HG03521 (cell line): ENCODE measurements at regions not wholly inside any gene's neighbourhood (a gene's known extent, or its start where the extent isn't known, plus 50 kb on each side); places are given as distances from the start of the nearest gene placed in this dataset.

Source experiments
- ATAC-seq: cut with Tn5 transposase; IDR thresholded peaks from one replicate; pipeline ENCODE4 v1.9.1; 2021; ENCODE audit warnings: mild to moderate bottlenecking, moderate library complexity; ENCODE audit not compliant: unreplicated experiment

DNA sequence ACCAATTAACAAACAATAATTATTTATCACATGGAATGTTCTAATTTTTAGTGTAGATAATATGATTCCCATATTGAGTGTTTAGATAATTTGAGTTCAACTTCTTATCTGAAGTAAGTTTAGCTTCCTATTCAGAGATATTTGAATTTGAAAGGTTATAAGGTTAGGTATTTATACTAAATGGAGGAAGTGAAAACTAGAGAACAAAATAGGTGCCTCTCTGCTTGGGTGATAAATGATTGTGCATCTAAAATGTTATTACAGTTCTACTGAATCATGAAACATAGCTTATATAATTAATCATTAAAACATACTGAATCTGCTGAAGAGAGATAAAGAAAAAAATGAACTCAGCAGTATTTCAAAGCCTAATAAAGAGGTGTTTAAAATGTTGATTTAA, 1174.3 kb downstream of the XPNPEP1 start:
- no peak for ATAC-seq

DNA sequence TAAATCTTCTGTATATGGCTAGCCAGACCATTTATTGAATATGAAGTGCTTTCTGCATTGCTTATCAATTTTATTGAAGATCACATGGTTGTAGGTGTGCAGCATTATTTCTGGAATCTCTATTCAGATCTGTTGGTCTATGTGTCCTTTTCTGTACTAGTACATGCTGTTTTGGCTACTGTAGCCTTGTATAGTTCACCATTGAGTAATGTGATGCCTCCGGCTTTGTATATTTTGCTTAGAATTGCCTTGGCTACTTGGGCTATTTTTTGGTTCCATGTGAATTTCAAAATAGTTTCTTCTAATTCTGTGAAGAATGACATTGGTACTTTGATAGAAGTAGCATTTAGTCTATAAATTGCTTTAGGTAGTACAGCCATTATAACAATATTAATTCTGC, 1187.2 kb downstream of the XPNPEP1 start:
- ATAC-seq = no peak

DNA sequence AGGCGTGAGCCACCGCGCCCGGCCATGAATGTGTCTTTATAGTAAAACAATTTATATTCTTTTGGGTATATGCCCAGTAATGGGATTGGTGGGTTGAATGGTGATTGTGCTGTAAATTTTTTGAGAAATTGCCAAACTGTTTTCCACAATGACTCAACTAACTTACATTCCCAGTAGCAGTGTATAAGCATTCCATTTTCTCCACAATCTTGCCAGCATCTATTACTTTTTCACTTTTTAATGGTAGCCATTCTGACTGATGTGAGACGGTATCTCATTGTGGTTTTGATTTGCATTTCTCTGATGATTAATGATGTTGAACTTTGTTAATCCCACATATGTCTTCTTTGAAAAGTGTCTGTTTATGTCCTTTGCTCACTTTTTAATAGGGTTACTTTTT, 1187.9 kb downstream of the XPNPEP1 start:
- ATAC-seq = no peak

DNA sequence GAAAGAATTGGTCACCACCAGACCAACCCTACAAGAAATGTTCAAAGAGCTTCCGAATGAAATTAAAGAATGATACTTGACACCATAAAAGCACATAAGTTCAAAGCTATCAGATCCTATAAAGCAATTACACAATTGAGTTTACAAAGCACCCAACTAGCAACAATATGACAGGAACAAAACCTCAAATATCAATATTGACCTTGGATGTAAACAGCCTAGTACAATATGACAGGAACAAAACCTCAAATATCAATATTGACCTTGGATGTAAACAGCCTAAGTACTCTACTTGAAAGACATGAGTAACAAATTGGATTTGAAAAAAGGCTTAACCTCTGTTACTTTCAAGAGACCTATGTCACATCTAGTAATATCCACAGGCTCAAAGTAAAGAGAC, 1201.4 kb downstream of the XPNPEP1 start:
- no peak for ATAC-seq

DNA sequence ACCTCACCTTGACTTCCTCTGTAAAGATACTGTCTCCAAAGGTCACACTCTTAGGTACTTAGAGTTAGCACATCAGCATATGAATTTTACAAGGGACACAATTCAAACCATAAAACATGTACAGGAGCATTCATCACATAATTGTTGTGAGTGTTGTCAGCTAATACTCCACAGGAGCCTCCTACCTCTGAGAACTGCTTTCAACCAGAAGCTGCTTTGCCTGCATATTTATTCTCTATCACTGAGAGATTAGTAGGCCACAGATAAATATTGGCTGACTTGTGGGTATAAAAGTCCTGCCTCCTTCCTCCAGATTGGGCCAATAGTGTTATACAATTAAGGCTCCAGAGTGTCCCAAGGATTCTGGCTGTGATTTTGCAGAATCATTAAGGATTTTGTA, 1207.0 kb downstream of the XPNPEP1 start:
- no peak for ATAC-seq

- no peak for ATAC-seq
Observed at GRCh38 chr10:108709927-108710722, 1213.2 kb downstream of the XPNPEP1 start.

DNA sequence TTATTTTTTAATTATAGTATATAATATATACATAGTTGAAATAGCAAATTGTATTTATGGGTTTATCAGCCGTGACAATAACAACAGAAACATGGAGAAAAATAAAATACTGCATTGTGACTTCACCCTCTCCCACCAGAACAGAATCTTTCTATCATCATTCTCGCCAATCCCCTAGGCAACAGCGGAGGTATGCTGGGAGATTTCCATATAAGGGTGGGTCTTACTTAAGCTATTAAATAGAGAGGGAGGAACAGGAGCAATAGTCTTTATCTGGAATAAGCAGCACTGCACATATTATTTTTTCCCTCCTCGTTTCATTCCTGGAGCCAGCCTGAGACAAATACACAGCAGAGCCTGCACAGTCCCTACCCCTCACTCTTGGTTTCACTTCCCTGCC, 1214.9 kb downstream of the XPNPEP1 start:
- no peak for ATAC-seq

DNA sequence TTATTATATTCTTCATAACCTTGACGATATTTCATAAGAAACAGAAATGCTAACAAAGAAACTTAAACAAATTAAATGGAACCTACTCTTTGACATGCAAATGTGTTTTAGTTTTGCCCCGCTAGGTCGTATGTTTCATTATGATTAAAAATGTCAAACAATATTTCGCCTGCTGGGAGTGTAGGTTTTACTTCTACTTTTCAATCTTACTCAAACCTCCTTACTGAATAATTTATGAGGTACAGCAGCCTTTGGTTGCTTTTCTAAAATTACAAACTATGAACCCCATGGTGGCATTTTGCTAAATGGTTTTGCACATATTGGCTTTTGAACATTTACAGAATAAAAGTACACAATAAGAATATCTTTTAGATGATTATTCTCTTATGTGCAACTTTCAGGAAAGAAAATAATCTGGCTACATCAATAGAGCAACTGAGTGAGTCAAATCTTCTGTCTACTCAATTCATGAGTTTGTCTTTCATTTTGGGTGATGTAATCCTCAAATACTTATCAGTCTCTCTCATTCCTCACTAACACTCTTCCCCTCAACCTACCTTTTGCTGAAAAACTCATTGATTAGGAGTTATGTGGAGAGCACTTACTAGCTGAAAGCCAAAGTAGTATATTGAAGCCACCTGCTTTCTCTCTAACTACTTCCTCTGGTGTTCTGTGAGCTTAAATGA, 1226.4 kb downstream of the XPNPEP1 start:
- peak; percentile 76 for ATAC-seq

GRCh38 chr10:108691126-108691525, 1232.2 kb downstream of the XPNPEP1 start:
- no peak for ATAC-seq

DNA sequence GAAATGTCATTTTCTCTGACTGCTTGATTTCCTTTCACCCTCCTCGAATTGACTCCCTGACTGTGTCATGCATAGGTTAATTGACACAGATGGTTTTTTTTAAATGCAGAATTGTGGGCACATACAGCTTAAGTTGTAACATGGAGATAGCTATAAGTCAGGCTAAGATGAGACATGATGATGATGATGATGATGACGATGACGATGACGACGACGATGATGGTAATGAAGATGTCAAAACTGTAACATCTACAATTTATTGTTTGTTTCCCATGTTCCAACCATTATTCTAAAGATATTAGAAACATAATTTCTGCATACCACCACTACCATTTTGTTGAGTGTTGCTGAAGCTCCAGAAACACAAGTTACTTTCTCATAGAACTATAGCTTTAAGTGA, 1232.8 kb downstream of the XPNPEP1 start:
- no peak for ATAC-seq

- no peak for ATAC-seq
Observed at GRCh38 chr10:108689891-108690290, 1233.4 kb downstream of the XPNPEP1 start.

GRCh38 chr10:108688314-108688713, 1235.0 kb downstream of the XPNPEP1 start:
- ATAC-seq = no peak

DNA sequence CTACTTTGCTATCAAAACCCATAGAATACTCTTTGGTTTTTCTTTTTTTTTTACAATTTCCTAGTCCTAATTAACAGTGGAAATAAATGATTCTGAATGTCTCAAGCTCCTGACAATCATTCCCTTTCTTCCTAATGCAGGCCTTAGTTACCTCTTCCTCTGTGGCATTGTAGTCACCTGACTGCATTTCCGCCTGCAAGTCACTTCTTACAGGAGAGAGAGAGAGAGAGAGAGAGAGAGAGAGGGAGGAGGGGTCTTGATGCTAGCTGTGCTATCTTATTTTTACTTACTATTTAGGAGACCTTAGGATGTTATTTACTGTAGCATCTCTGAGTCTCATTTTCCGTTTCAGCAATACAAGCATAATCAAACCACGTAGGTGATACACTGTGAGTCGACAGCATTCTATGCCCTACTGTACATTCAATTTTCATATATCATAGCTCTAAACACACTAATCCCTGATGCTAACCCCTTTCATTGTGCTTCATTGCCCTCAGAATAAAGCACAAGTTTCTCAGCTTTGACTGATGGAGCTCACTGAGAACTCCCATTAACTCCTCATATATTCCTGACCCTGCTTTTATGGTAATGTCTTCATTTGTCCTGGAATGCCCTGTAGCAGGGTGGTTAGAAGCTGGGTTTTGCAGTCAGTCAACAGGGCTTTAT, 1237.3 kb downstream of the XPNPEP1 start:
- no peak for ATAC-seq

DNA sequence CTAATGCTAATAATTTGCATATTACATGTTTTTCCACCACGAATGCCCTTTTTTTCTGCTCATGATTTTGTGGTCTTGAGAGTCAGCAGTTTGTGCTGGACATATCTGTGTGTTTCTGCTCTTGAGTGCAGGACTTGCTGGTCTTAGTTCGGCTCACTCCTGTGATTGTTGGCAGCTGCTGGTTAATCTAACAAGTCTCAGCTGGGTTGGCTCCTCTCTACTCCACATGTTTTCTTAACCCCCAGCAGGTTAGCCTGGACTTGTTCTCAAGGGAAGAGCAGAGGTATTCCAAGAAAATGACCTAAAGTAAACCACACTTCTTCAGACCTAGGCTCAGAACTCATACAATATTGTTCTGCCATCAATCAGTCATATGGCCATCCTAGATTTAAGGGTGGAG, 1238.9 kb downstream of the XPNPEP1 start:
- ATAC-seq = no peak

GRCh38 chr10:108673741-108674140, 1249.6 kb downstream of the XPNPEP1 start:
- ATAC-seq = no peak

- ATAC-seq = no peak
Observed at GRCh38 chr10:108663587-108663986, 1259.7 kb downstream of the XPNPEP1 start.

DNA sequence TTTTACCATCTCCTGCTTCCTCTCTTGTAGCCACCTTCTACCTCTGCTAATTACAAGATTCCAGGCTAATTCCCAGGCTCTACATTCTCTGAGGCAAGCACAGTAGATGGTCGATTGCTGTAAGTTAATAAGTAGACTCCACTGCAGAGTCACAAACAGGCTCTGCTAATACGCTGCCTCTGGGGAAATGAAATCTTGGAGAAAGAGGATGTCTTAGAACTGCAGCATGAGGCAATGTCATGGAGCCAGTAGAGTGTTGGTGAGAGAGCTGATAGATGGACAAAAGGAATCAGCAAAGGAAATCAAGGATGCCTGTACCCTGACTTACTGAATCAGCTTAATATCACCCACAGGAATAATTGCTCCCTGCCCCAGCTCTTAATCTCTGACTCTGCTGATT, 1260.3 kb downstream of the XPNPEP1 start:
- no peak for ATAC-seq

- ATAC-seq = no peak
Observed at GRCh38 chr10:108655057-108655456, 1268.3 kb downstream of the XPNPEP1 start.

- no peak for ATAC-seq
Observed at GRCh38 chr10:108653531-108653930, 1269.8 kb downstream of the XPNPEP1 start.

GRCh38 chr10:108639010-108639409, 1284.3 kb downstream of the XPNPEP1 start:
- ATAC-seq = no peak

DNA sequence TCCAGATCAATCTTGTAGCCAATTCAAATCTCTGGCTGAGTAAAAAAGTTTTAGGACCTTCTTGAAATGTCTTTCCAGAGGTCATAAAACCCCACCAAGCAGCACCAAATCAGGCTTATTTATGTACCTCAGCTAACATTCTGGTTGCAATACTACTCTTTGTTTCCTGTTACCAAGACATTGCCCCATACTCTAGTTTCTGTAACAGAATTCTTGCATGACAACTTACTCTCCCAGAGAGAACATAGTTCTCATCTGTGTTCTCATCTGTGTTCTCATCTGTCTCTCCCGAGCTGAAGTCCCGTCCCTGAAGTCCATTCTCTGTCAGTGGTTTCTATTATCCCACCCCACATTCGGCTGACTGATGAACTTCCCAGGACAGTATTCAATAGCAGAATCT, 1285.1 kb downstream of the XPNPEP1 start:
- no peak for ATAC-seq

GRCh38 chr10:108633046-108633445, 1290.3 kb downstream of the XPNPEP1 start:
- no peak for ATAC-seq
